Uterus (tissue), 3 donors: ENCODE measurements at regions not wholly inside any gene's neighbourhood (a gene's known extent, or its start where the extent isn't known, plus 50 kb on each side); places are given as distances from the start of the nearest gene placed in this dataset.
"Not testable (repeated sequence)": the region's sequence is repeated elsewhere in the genome, so short reads cannot be mapped to it uniquely, and the experiment has no call there.

Experiments used
- DNase-seq, 2 donors: peaks; one replicate each; pipeline ENCODE4 v3.0.0-alpha.2; 2019 to 2020
- H3K27ac ChIP-seq, 2 donors: fragments of 200-600 bp; sonication (generic); 1 replicate in 1 of 2; 2 replicates in 1 of 2; pipeline ENCODE4 v1.5.1; 2016 to 2018
- H3K27me3 ChIP-seq, 2 donors: fragments of 200-600 bp; sonication (generic); one replicate each; pipeline ENCODE4 v1.5.1; 2018 to 2019; ENCODE audit warnings: control low read depth in 1 of 2
- H3K36me3 ChIP-seq, 2 donors: fragments of 200-600 bp; sonication (generic); one replicate each; pipeline ENCODE4 v1.5.1; 2019; ENCODE audit warnings: control low read depth in 1 of 2
- H3K4me1 ChIP-seq, 2 donors: fragments of 200-600 bp; sonication (generic); one replicate each; pipeline ENCODE4 v1.5.1; 2018 to 2019; ENCODE audit warnings: control low read depth in 1 of 2
- H3K4me3 ChIP-seq, 2 donors: fragments of 200-600 bp; sonication (generic); 1 replicate in 1 of 2; 2 replicates in 1 of 2; pipeline ENCODE4 v1.5.1; 2018 to 2019; ENCODE audit warnings: mild to moderate bottlenecking in 1 of 2
- H3K9me3 ChIP-seq, 2 donors: fragments of 200-600 bp; sonication (generic); one replicate each; pipeline ENCODE4 v1.5.1; 2019; ENCODE audit warnings: control low read depth in 1 of 2
- CTCF ChIP-seq, 4 experiments: fragments of 200-600 bp in 2 of 4; fragments of 450-650 bp in 2 of 4; sonication (generic) in 2 of 4; IDR thresholded peaks; one replicate each; pipeline ENCODE4 v1.5.1; 2016 to 2019; ENCODE audit warnings: antibody characterized with exemption in 4 of 4, mild to moderate bottlenecking in 2 of 4, moderate library complexity in 1 of 4
- POLR2A ChIP-seq, 2 donors: fragments of 450-650 bp; IDR thresholded peaks; one replicate each; pipeline ENCODE4 v1.6.1; 2016; ENCODE audit warnings: antibody characterized with exemption in 2 of 2, mild to moderate bottlenecking in 1 of 2, moderate library complexity in 1 of 2
- intact Hi-C: fragments of 100-400 bp; cut with DNase I; formaldehyde crosslinking; loops from one replicate; pipeline ENCODE4 v1.15.1; 2023; ENCODE audit warnings: low total_unique reads
- donor health status: DM: yes; HTN: yes; CAD: no.

DNA sequence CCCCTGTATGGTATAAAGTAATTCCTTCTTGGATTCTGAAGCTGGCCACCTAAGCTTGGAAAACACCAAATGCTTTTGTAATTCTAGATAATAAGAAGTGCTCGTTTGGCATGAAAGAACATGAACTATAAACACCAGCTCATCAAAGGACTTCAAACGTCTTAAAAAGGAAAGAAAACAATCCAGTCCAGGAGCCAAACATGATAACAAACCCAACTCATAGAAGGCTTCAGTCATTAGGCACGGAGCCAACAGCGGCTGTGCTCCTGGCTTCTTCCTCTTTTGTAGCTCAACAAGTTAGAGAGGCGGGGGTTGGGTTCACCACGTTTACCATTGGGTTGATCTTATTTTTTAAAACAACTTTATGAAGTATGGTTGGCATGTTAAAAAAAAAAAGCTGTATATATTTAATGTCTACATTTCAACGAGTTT lies 56.4 kb upstream of the ECHDC3 start:
- Histone ChIP-seq H3K27ac (peak overlapping the region; percentile 74 to 78), H3K36me3 (no peaks in the 10 kb centered on the region), H3K4me1 (no peaks in the 10 kb centered on the region), H3K9me3 (no peaks in the 10 kb centered on the region), H3K4me3 (no peak overlapping the region), H3K27me3 (no peaks in the 10 kb centered on the region)
- intact Hi-C loops, result no loop called here
- peak; percentile 42 to 73 for DNase-seq
- no peak for TF ChIP-seq CTCF (IDR thresholded peaks at IDR 0.05)
- no peak for TF ChIP-seq POLR2A (IDR thresholded peaks at IDR 0.05)

DNA sequence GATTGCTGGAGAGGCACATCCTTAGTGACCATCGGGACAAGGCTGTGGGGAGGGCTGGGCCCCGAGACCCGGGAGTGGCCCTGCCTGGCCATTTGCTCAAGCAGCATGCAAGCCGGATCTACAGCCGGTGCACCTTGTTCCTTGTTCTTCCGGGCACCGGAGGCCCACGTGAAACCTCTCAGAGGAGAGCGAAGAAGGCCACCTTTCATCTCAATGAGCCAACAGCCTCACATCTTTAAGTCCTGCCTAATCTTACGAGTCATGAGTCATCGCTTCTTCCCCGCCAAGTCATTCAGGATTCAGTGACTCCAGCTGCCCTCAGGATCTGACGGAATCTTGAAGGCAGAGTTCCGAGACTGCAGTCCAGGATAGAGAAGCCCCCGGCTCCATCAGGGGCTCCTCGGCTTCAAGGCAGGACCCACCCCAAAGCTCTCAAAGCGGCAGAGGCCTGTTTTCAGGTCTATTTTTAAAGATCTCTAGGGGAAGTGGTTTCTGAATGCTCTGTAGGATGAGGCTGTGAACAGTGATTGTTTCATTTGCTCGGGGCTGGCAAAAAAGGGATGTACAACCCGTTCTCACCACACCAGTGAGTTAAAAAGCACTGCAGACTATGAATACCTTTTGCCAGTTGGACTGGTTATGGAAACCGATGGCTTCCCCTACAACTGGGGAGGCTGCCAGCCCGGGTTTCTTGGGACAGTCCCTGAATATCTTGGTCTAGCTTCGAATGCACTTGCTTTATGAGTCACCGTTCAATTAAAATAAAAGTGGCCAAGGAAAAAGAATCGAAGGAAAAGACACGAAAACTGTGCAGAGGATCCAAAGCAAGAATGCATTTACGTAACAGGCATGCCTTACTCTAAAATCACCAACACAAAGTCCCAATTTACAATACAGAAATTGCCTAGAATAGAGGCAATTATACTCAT lies 57.2 kb upstream of the ECHDC3 start:
- Histone ChIP-seq H3K9me3 (no peaks in the 10 kb centered on the region), H3K27me3 (no peaks in the 10 kb centered on the region), H3K36me3 (no peaks in the 10 kb centered on the region), H3K27ac (peak overlapping the region; percentile 74 to 78), H3K4me3 (peak overlapping the region; percentile 2 to 9), H3K4me1 (no peaks in the 10 kb centered on the region)
- DNase-seq, result peak; percentile 52 to 74
- intact Hi-C loops, result no loop called here
- TF ChIP-seq CTCF (IDR thresholded peaks at IDR 0.05), result no peak
- no peak for TF ChIP-seq POLR2A (IDR thresholded peaks at IDR 0.05)

GRCh38 chr10:11684341-11684716 lies 57.9 kb upstream of the ECHDC3 start:
- H3K4me1 ChIP-seq, H3K4me3 ChIP-seq, DNase-seq, H3K9me3 ChIP-seq, H3K36me3 ChIP-seq, H3K27me3 ChIP-seq, intact Hi-C loops: not testable (repeated sequence)
- peak overlapping the region; percentile 74 to 78 for H3K27ac ChIP-seq

DNA sequence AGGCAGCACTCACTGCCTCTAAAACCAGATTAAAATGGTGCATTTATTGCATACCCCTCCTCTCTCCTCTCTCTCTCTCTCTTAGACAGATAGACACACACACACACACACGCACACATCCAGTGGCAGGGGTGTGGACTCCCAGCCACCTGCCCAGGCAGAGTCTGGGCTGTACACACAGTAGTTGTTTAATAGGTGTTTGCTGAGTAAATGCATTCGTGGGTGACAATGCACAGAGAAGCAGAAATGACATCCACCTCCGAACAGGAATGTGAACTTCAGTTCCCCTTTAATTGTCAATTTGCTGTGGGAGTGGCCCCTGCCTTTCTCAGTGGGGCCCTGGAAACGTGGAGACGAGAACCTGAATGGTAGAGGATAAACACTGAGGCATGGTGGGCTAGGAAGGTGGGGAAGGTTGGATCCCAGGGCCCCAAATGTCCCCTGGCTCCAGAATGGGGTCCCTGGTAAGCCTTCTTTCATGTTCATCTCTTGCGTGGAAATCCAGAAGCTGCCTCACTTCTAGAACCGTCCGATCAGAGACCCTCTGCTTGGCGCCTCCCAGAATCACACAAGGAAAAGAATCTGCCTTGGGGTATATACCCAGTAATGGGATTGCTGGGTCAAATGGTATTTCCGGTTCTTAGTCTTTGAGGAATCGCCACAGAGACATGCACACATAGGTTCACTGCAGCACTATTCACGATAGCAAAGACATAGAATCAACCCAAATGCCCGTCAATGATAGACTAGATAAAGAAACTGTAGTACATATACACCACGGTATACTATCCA lies 58.5 kb upstream of the ECHDC3 start:
- intact Hi-C loops, result no loop called here
- Histone ChIP-seq H3K9me3 (no peaks in the 10 kb centered on the region), H3K4me3 (no peak overlapping the region), H3K27me3 (no peaks in the 10 kb centered on the region), H3K36me3 (no peaks in the 10 kb centered on the region), H3K27ac (no peak overlapping the region), H3K4me1 (no peaks in the 10 kb centered on the region)
- DNase-seq, result no peak
- TF ChIP-seq CTCF (IDR thresholded peaks at IDR 0.05) (no peak), POLR2A (IDR thresholded peaks at IDR 0.05) (no peak)

DNA sequence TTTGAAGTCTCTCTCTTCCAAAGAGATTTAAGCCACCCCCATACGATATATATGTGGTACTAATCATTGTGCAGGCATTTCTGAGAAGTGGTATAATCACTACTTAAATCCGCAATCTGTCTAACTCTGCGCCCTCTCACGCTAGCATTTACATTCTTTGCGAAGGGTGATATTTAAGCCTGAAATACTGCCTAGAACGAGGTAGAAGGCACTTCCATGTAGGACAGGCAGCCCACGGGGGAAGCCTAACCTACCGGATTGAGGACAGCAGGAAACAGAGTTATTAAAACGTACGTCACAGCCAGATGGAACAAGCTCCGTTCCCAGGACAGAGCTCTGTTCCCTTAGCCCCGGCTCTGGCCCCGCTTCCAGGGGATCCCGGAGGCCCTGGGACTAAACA lies 59.3 kb upstream of the ECHDC3 start:
- Histone ChIP-seq H3K4me3 (no peak overlapping the region), H3K36me3 (no peaks in the 10 kb centered on the region), H3K27ac (no peak overlapping the region), H3K4me1 (no peaks in the 10 kb centered on the region), H3K9me3 (no peaks in the 10 kb centered on the region), H3K27me3 (no peaks in the 10 kb centered on the region)
- intact Hi-C loops, result no loop called here
- no peak for DNase-seq
- TF ChIP-seq CTCF (IDR thresholded peaks at IDR 0.05) (no peak), POLR2A (IDR thresholded peaks at IDR 0.05) (no peak)
